ENCODE measurements at regions not wholly inside any gene's neighbourhood (a gene's known extent, or its start where the extent isn't known, plus 50 kb on each side); places are given as distances from the start of the nearest gene placed in this dataset.

GRCh38 chr15:70584441-70584837 is 178.9 kb downstream of the UACA start:
- Histone ChIP-seq H3K27me3 (no peaks in the 10 kb centered on the region), H3K36me3 (ENCODE audit: low read depth, missing control alignments) (no peaks in the 10 kb centered on the region), H3K4me1 (no peaks in the 10 kb centered on the region), H3K27ac (no peak overlapping the region), H3K4me3 (no peak overlapping the region), H3K9me3 (no peaks in the 10 kb centered on the region)
- 68 to 75% methylated on average over 4 of the region's 4 CpGs for WGBS, 2 donors
- no peak for TF ChIP-seq CTCF (IDR thresholded peaks at IDR 0.05)
- TF ChIP-seq POLR2A (IDR thresholded peaks at IDR 0.05), result no peak
- no peak for DNase-seq
- intact Hi-C loops (cut with DNase I; ENCODE audit: low total_unique reads), result no loop called here

GRCh38 chr15:70583006-70583405 is 180.4 kb downstream of the UACA start:
- intact Hi-C loops (cut with DNase I; ENCODE audit: low total_unique reads), result no loop called here
- H3K4me1 ChIP-seq, result no peaks in the 10 kb centered on the region
- no peak overlapping the region for H3K27ac ChIP-seq
- 68 to 69% methylated on average over 4 of the region's 4 CpGs for WGBS, 2 donors
- H3K9me3 ChIP-seq, result no peaks in the 10 kb centered on the region
- no peaks in the 10 kb centered on the region for H3K27me3 ChIP-seq
- H3K4me3 ChIP-seq, result no peak overlapping the region
- H3K36me3 ChIP-seq (ENCODE audit: low read depth, missing control alignments), result no peaks in the 10 kb centered on the region
- no peak for DNase-seq
- TF ChIP-seq CTCF (IDR thresholded peaks at IDR 0.05), result no peak
- no peak for TF ChIP-seq POLR2A (IDR thresholded peaks at IDR 0.05)

GRCh38 chr15:70582143-70582945 is 181.0 kb downstream of the UACA start:
- no peak for DNase-seq
- WGBS, 2 donors, result 78 to 84% methylated on average over 5 of the region's 5 CpGs
- Histone ChIP-seq H3K27ac (no peak overlapping the region), H3K4me3 (no peak overlapping the region), H3K9me3 (no peaks in the 10 kb centered on the region), H3K4me1 (no peaks in the 10 kb centered on the region), H3K27me3 (no peaks in the 10 kb centered on the region), H3K36me3 (ENCODE audit: low read depth, missing control alignments) (no peaks in the 10 kb centered on the region)
- no peak for TF ChIP-seq POLR2A (IDR thresholded peaks at IDR 0.05)
- no peak for TF ChIP-seq CTCF (IDR thresholded peaks at IDR 0.05)
- intact Hi-C loops (cut with DNase I; ENCODE audit: low total_unique reads), result no loop called here

- DNase-seq, result no peak
- WGBS, 2 donors, result 76 to 89% methylated on average over 6 of the region's 6 CpGs
- no peaks in the 10 kb centered on the region for H3K36me3 ChIP-seq (ENCODE audit: low read depth, missing control alignments)
- no peaks in the 10 kb centered on the region for H3K4me1 ChIP-seq
- H3K27me3 ChIP-seq, result no peaks in the 10 kb centered on the region
- H3K4me3 ChIP-seq, result no peak overlapping the region
- no peaks in the 10 kb centered on the region for H3K9me3 ChIP-seq
- TF ChIP-seq POLR2A (IDR thresholded peaks at IDR 0.05) (no peak), CTCF (IDR thresholded peaks at IDR 0.05) (no peak)
- no peak overlapping the region for H3K27ac ChIP-seq
- intact Hi-C loops (cut with DNase I; ENCODE audit: low total_unique reads), result no loop called here
These were observed 182.4 kb downstream of the UACA start for GRCh38 chr15:70580958-70581357.

- Histone ChIP-seq H3K9me3 (no peaks in the 10 kb centered on the region), H3K36me3 (ENCODE audit: low read depth, missing control alignments) (no peaks in the 10 kb centered on the region), H3K4me1 (no peaks in the 10 kb centered on the region), H3K27ac (no peak overlapping the region), H3K27me3 (no peaks in the 10 kb centered on the region), H3K4me3 (no peak overlapping the region)
- no peak for TF ChIP-seq CTCF (IDR thresholded peaks at IDR 0.05)
- no peak for TF ChIP-seq POLR2A (IDR thresholded peaks at IDR 0.05)
- 54% methylated on average over 9 to 10 of the region's 10 CpGs for WGBS, 2 donors
- DNase-seq, result no peak
- intact Hi-C loops (cut with DNase I; ENCODE audit: low total_unique reads), result no loop called here
These were observed 183.1 kb downstream of the UACA start for GRCh38 chr15:70580286-70580685.
